ENCODE measurements at regions not wholly inside any gene's neighbourhood (a gene's known extent, or its start where the extent isn't known, plus 50 kb on each side); places are given as distances from the start of the nearest gene placed in this dataset.

DNA sequence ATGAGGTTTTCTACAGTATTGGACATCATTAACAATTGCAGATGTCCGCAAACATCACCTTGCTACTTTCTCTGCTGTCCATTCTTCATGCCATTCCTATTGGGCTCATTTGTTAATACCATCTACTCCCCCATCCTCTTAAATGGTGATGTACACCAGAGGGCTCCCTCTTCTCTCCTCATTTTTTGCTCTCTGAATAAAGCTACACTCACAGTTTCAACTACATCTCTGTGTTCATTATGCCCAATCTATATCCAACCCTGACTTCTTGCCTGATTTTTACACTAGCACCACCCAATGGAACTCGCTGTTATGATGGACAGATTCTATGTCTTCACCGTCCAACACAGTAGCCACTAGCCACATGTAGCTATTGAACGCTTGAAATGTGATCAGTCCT lies 288.1 kb upstream of the ID4 start:
- H3K9me3 ChIP-seq = no peaks in the 10 kb centered on the region
- intact Hi-C loops (cut with DNase I, micrococcal nuclease) = no loop called here
- no peaks in the 10 kb centered on the region for H3K36me3 ChIP-seq (ENCODE audit: low read depth)
- DNase-seq = no peak
- no peak overlapping the region for H3K4me3 ChIP-seq
- no peak for ATAC-seq
- no peaks in the 10 kb centered on the region for H3K4me1 ChIP-seq (ENCODE audit: low read depth)
- no peak for TF ChIP-seq CTCF (IDR thresholded peaks at IDR 0.05)

- DNase-seq (no peak), ATAC-seq (no peak)
- H3K9me3 ChIP-seq = no peaks in the 10 kb centered on the region
- H3K36me3 ChIP-seq (ENCODE audit: low read depth) = no peaks in the 10 kb centered on the region
- intact Hi-C loops (cut with DNase I, micrococcal nuclease) = no loop called here
- no peaks in the 10 kb centered on the region for H3K4me1 ChIP-seq (ENCODE audit: low read depth)
- H3K4me3 ChIP-seq = no peak overlapping the region
- TF ChIP-seq CTCF (IDR thresholded peaks at IDR 0.05) = no peak
These were observed 286.8 kb upstream of the ID4 start for GRCh38 chr6:19550380-19550779.

DNA sequence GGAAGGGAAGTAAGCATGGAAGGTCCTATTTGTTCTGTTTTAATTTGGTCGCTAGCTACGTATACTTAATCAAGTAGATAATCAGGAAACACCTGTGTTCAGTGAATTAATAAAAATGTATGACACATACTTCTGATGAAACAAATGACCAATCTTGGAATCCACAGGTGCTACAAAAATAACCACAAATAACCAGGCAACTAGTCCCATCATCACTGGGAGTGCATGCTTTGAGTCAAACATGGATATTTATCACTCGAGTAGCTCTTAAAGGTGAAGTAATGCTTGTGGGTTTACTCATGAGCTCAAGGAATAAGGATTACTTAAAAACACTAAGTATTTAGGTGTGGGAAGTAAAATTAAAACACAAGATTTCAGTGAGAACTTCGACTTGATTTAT lies 285.6 kb upstream of the ID4 start:
- no peaks in the 10 kb centered on the region for H3K9me3 ChIP-seq
- no peaks in the 10 kb centered on the region for H3K36me3 ChIP-seq (ENCODE audit: low read depth)
- intact Hi-C loops (cut with DNase I, micrococcal nuclease) = no loop called here
- H3K4me1 ChIP-seq (ENCODE audit: low read depth) = no peaks in the 10 kb centered on the region
- DNase-seq (no peak), ATAC-seq (no peak)
- no peak overlapping the region for H3K4me3 ChIP-seq
- no peak for TF ChIP-seq CTCF (IDR thresholded peaks at IDR 0.05)

DNA sequence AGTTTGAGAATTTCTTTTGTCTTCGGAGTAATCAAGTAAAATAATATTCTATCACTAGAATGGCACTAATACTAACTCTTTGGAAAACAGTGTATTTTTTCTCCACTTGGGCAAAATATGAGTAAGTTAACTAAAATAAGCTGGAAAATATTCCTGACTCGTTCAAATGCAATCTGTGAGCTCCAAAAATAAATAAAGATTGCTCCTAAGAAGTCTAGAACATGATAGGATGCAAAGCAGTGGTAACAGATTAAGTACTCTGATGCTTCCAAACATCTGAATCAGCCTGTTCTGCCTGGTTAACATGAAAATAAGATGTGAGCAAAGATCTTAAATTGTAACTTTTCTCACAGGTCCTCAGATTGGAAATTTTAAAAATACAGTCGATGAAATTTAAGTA lies 285.1 kb upstream of the ID4 start:
- H3K4me1 ChIP-seq (ENCODE audit: low read depth) = no peaks in the 10 kb centered on the region
- no peak for ATAC-seq
- intact Hi-C loops (cut with DNase I, micrococcal nuclease) = no loop called here
- no peaks in the 10 kb centered on the region for H3K9me3 ChIP-seq
- DNase-seq = no peak
- no peak overlapping the region for H3K4me3 ChIP-seq
- no peak for TF ChIP-seq CTCF (IDR thresholded peaks at IDR 0.05)
- no peaks in the 10 kb centered on the region for H3K36me3 ChIP-seq (ENCODE audit: low read depth)

DNA sequence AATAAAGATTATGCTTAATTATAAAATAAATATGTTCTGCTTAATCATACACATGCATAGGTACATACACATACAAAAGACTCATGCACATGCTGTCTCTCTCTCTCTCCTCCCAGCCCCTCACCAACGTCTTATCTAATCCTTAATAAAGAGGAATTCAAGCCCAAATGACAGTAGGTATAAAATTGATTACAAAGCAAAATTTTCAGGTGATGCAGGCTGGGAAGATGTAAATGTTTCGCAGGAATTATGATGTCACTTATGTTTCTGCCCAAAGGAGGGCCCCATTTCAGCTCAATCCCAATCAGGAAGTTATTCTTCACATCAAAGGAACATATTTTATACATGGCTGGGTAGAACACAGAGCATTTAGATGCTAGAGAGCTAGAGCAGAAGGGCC lies 284.6 kb upstream of the ID4 start:
- intact Hi-C loops (cut with DNase I, micrococcal nuclease) = no loop called here
- no peak for ATAC-seq
- H3K4me3 ChIP-seq = no peak overlapping the region
- H3K4me1 ChIP-seq (ENCODE audit: low read depth) = no peaks in the 10 kb centered on the region
- TF ChIP-seq CTCF (IDR thresholded peaks at IDR 0.05) = no peak
- H3K9me3 ChIP-seq = no peaks in the 10 kb centered on the region
- DNase-seq = no peak
- no peaks in the 10 kb centered on the region for H3K36me3 ChIP-seq (ENCODE audit: low read depth)
